CD4-positive, alpha-beta T cell (primary cell): ENCODE measurements at regions not wholly inside any gene's neighbourhood (a gene's known extent, or its start where the extent isn't known, plus 50 kb on each side); places are given as distances from the start of the nearest gene placed in this dataset.
"Not testable (repeated sequence)": the region's sequence is repeated elsewhere in the genome, so short reads cannot be mapped to it uniquely, and the experiment has no call there.

Experiments used
- ATAC-seq: fragments of 200-7000 bp; cut with Tn5 transposase; one replicate; pipeline ENCODE4 v1.10.0; 2022; ENCODE audit warnings: mild to moderate bottlenecking; ENCODE audit not compliant: poor library complexity
- CTCF ChIA-PET: fragments of 350-600 bp; sonication (Branson Sonifier 250); formaldehyde crosslinking; loops from one replicate; lab custom pipeline; 2021; ENCODE audit warnings: antibody characterized with exemption, inconsistent platforms; lab: Charles Lee
- POLR2A ChIA-PET: fragments of 350-600 bp; sonication (Branson Sonifier 250); formaldehyde crosslinking; loops from one replicate; lab custom pipeline; 2021; ENCODE audit warnings: antibody characterized with exemption, inconsistent platforms; lab: Charles Lee
- DNase-seq, 14 experiments: peaks; one replicate each; pipeline ENCODE4 v3.0.0-alpha.2; 2013 to 2020; ENCODE audit warnings: mixed read lengths in 2 of 14
- H3K27ac ChIP-seq, 2 donors: one replicate each; pipeline versions ENCODE4 v1.5.1 to v1.7.0; 2013; ENCODE audit warnings: low read length in 2 of 2, low read depth in 1 of 2, mild to moderate bottlenecking in 1 of 2
- H3K27me3 ChIP-seq, 2 experiments: 1 replicate in 1 of 2; 2 replicates in 1 of 2; pipeline versions ENCODE4 v1.6.1 to v1.7.0; 2013; ENCODE audit warnings: low read length in 2 of 2, control low read depth in 1 of 2, mild to moderate bottlenecking in 1 of 2, moderate library complexity in 1 of 2; ENCODE audit not compliant: insufficient read depth in 2 of 2, control insufficient read depth in 1 of 2
- H3K36me3 ChIP-seq: one replicate; pipeline ENCODE4 v1.6.1; 2013; ENCODE audit warnings: low read length, control low read depth; ENCODE audit not compliant: insufficient read depth
- H3K4me1 ChIP-seq: one replicate; pipeline ENCODE4 v1.6.1; 2013; ENCODE audit warnings: low read length, control low read depth; ENCODE audit not compliant: insufficient read depth
- H3K4me3 ChIP-seq: one replicate; pipeline ENCODE4 v1.5.1; 2013; ENCODE audit warnings: mild to moderate bottlenecking, low read length, moderate library complexity
- H3K9me3 ChIP-seq, 2 experiments: 1 replicate in 1 of 2; 2 replicates in 1 of 2; pipeline versions ENCODE4 v1.6.1 to v1.7.0; 2013; ENCODE audit warnings: low read length in 2 of 2, mild to moderate bottlenecking in 2 of 2, control low read depth in 1 of 2, moderate library complexity in 1 of 2; ENCODE audit not compliant: control insufficient read depth in 1 of 2, insufficient read depth in 1 of 2
- H3K27ac Mint-ChIP-seq: one replicate; pipeline ENCODE4 v1.8.0; 2020; ENCODE audit warnings: mixed read lengths
- H3K27me3 Mint-ChIP-seq: one replicate; pipeline ENCODE4 v1.8.0; 2021; ENCODE audit warnings: mixed read lengths
- H3K36me3 Mint-ChIP-seq: one replicate; pipeline ENCODE4 v1.8.0; 2021; ENCODE audit warnings: low read depth, mixed read lengths
- H3K4me1 Mint-ChIP-seq: one replicate; pipeline ENCODE4 v1.8.0; 2021; ENCODE audit warnings: low read depth, mixed read lengths
- H3K4me3 Mint-ChIP-seq: one replicate; pipeline ENCODE4 v1.8.0; 2020; ENCODE audit warnings: mild to moderate bottlenecking, mixed read lengths
- H3K9me3 Mint-ChIP-seq: one replicate; pipeline ENCODE4 v1.8.0; 2020; ENCODE audit warnings: mixed read lengths
- CTCF ChIP-seq: fragments of 200-600 bp; IDR thresholded peaks from one replicate; pipeline ENCODE4 v1.8.0; 2022; ENCODE audit warnings: antibody characterized with exemption, mild to moderate bottlenecking
- intact Hi-C, 2 experiments: fragments of 100-400 bp; cut with DNase I in 1 of 2; cut with micrococcal nuclease in 1 of 2; formaldehyde crosslinking; loops; one replicate each; pipeline versions ENCODE4 v1.15.1 to v1.9.0; 2023 to 2025; cut with DNase I, micrococcal nuclease

- H3K27ac Mint-ChIP-seq, result no peak overlapping the region
- intact Hi-C loops, result loop anchor here in 1 of 2 experiments (10.0 kb wide), 1 partner anchor 212 kb away; no protein-coding TSS in a partner anchor
- TF ChIP-seq CTCF, result no peak
- H3K4me1 Mint-ChIP-seq, result no peaks in the 10 kb centered on the region
- no peaks in the 10 kb centered on the region for H3K9me3 Mint-ChIP-seq
- H3K4me1 ChIP-seq, result no peaks in the 10 kb centered on the region
- no peak overlapping the region for H3K27ac ChIP-seq
- H3K9me3 ChIP-seq, result no peaks in the 10 kb centered on the region
- POLR2A ChIA-PET, result no interaction called here
- H3K36me3 ChIP-seq, result no peaks in the 10 kb centered on the region
- H3K36me3 Mint-ChIP-seq, result no peaks in the 10 kb centered on the region
- no peaks in the 10 kb centered on the region for H3K27me3 ChIP-seq
- no peak for ATAC-seq
- no peak overlapping the region for H3K4me3 ChIP-seq
- peaks cover 8% of the 10 kb centered on the region for H3K27me3 Mint-ChIP-seq
- no peak for DNase-seq
- CTCF ChIA-PET, result no interaction called here
- no peak overlapping the region for H3K4me3 Mint-ChIP-seq
Measured at GRCh38 chr16:31807086-31807485, 66.5 kb upstream of the ZNF267 start.

- H3K4me3 ChIP-seq, result no peak overlapping the region
- H3K27me3 ChIP-seq, result no peaks in the 10 kb centered on the region
- H3K36me3 Mint-ChIP-seq, result no peaks in the 10 kb centered on the region
- DNase-seq, result no peak
- no peak overlapping the region for H3K27ac Mint-ChIP-seq
- H3K4me1 Mint-ChIP-seq, result no peaks in the 10 kb centered on the region
- H3K9me3 ChIP-seq, result no peaks in the 10 kb centered on the region
- peaks cover 10% of the 10 kb centered on the region for H3K27me3 Mint-ChIP-seq
- CTCF ChIA-PET, result no interaction called here
- H3K4me1 ChIP-seq, result no peaks in the 10 kb centered on the region
- intact Hi-C loops, result no loop called here
- no peak overlapping the region for H3K4me3 Mint-ChIP-seq
- no peaks in the 10 kb centered on the region for H3K36me3 ChIP-seq
- ATAC-seq, result no peak
- H3K27ac ChIP-seq, result no peak overlapping the region
- H3K9me3 Mint-ChIP-seq, result no peaks in the 10 kb centered on the region
- POLR2A ChIA-PET, result no interaction called here
- TF ChIP-seq CTCF, result no peak
Measured at GRCh38 chr16:31810863-31811262, 62.7 kb upstream of the ZNF267 start.

GRCh38 chr16:31816141-31816540, 57.5 kb upstream of the ZNF267 start:
- H3K27ac Mint-ChIP-seq, POLR2A ChIA-PET, H3K4me1 Mint-ChIP-seq: not testable (repeated sequence)

GRCh38 chr16:31819386-31819785, 54.2 kb upstream of the ZNF267 start:
- Histone ChIP-seq H3K27ac (no peak overlapping the region), H3K4me1 (no peaks in the 10 kb centered on the region), H3K4me3 (no peak overlapping the region), H3K36me3 (no peaks in the 10 kb centered on the region), H3K27me3 (peaks cover 0 to 5% of the 10 kb centered on the region in 2 experiments), H3K9me3 (peaks cover 0 to 23% of the 10 kb centered on the region in 2 experiments)
- POLR2A ChIA-PET, result no interaction called here
- peaks cover 2% of the 10 kb centered on the region for H3K9me3 Mint-ChIP-seq
- peaks cover 26% of the 10 kb centered on the region for H3K27me3 Mint-ChIP-seq
- CTCF ChIA-PET, result no interaction called here
- intact Hi-C loops, result no loop called here
- TF ChIP-seq CTCF, result no peak
- H3K4me1 Mint-ChIP-seq, result no peaks in the 10 kb centered on the region
- no peaks in the 10 kb centered on the region for H3K36me3 Mint-ChIP-seq
- ATAC-seq (no peak), DNase-seq (no peak)
- no peak overlapping the region for H3K27ac Mint-ChIP-seq
- H3K4me3 Mint-ChIP-seq, result no peak overlapping the region

More at GRCh38 chr16:31816141-31816540, 57.5 kb upstream of the ZNF267 start:
- H3K4me1 ChIP-seq, H3K27me3 ChIP-seq, intact Hi-C loops, H3K36me3 Mint-ChIP-seq, H3K4me3 ChIP-seq, CTCF ChIA-PET, H3K27ac ChIP-seq, H3K36me3 ChIP-seq, H3K4me3 Mint-ChIP-seq, DNase-seq, ATAC-seq, H3K9me3 Mint-ChIP-seq: not testable (repeated sequence)
- H3K27me3 Mint-ChIP-seq, result peaks cover 15% of the 10 kb centered on the region
- H3K9me3 ChIP-seq, result peaks cover 0 to 16% of the 10 kb centered on the region in 2 experiments
